ENCODE measurements at regions not wholly inside any gene's neighbourhood (a gene's known extent, or its start where the extent isn't known, plus 50 kb on each side); places are given as distances from the start of the nearest gene placed in this dataset.

GRCh38 chr2:23327416-23327815, 57.6 kb upstream of the KLHL29 start:
- no peak for TF ChIP-seq YY1 (IDR thresholded peaks at IDR 0.05; ENCODE audit: insufficient read depth, insufficient read length)
- no peak for TF ChIP-seq SUZ12 (IDR thresholded peaks at IDR 0.05; ENCODE audit: extremely low read depth, insufficient read depth, insufficient read length)
- TF ChIP-seq ZNF274 (IDR thresholded peaks at IDR 0.05; ENCODE audit: low read depth, low read length), result no peak
